Activated CD4-positive, alpha-beta T cell treated with anti-CD3 and anti-CD28 coated beads for 36 hours (primary cell): ENCODE measurements at regions not wholly inside any gene's neighbourhood (a gene's known extent, or its start where the extent isn't known, plus 50 kb on each side); places are given as distances from the start of the nearest gene placed in this dataset.
A peak's percentile ranks its signal among the peaks of the same experiment; 100 is the strongest.
"Not testable (repeated sequence)": the region's sequence is repeated elsewhere in the genome, so short reads cannot be mapped to it uniquely, and the experiment has no call there.

Source experiments
- ATAC-seq: fragments of 200-7000 bp; cut with Tn5 transposase; one replicate; pipeline ENCODE4 v1.10.0; 2021; ENCODE audit warnings: mild to moderate bottlenecking, moderate library complexity
- CTCF ChIA-PET: fragments of 350-600 bp; sonication (Branson Sonifier 250); formaldehyde crosslinking; loops from one replicate; lab custom pipeline; 2021; ENCODE audit warnings: antibody characterized with exemption; lab: Charles Lee
- POLR2A ChIA-PET: fragments of 350-600 bp; sonication (Branson Sonifier 250); formaldehyde crosslinking; loops from one replicate; lab custom pipeline; 2021; ENCODE audit warnings: antibody characterized with exemption, inconsistent platforms; lab: Charles Lee
- DNase-seq: peaks from one replicate; pipeline ENCODE4 v3.0.0-alpha.2; 2020
- H3K27ac Mint-ChIP-seq: one replicate; pipeline ENCODE4 v1.8.0; 2021; ENCODE audit warnings: mixed read lengths
- H3K27me3 Mint-ChIP-seq: one replicate; pipeline ENCODE4 v1.8.0; 2021; ENCODE audit warnings: mixed read lengths
- H3K36me3 Mint-ChIP-seq: one replicate; pipeline ENCODE4 v1.8.0; 2021; ENCODE audit warnings: low read depth, mixed read lengths
- H3K4me1 Mint-ChIP-seq: one replicate; pipeline ENCODE4 v1.8.0; 2021; ENCODE audit warnings: mixed read lengths
- H3K4me3 Mint-ChIP-seq: one replicate; pipeline ENCODE4 v1.8.0; 2021; ENCODE audit warnings: mild to moderate bottlenecking, moderate library complexity, mixed read lengths
- H3K9me3 Mint-ChIP-seq: one replicate; pipeline ENCODE4 v1.8.0; 2021; ENCODE audit warnings: low read depth, mixed read lengths
- intact Hi-C, 2 experiments: fragments of 100-400 bp; cut with DNase I in 1 of 2; cut with micrococcal nuclease in 1 of 2; formaldehyde crosslinking; loops; one replicate each; pipeline versions ENCODE4 v1.14.2 to v1.15.1; 2022 to 2024; cut with DNase I, micrococcal nuclease

GRCh38 chr18:2223849-2224248 lies 347.5 kb downstream of the METTL4 start:
- CTCF ChIA-PET = interaction anchor here (0.6 to 1.3 kb wide), 7 partner anchors 15 to 1468 kb away, joined by 3 to 4 read pairs (median 3); no protein-coding TSS in a partner anchor
- H3K4me3 Mint-ChIP-seq = no peak overlapping the region
- H3K27me3 Mint-ChIP-seq = no peaks in the 10 kb centered on the region
- H3K27ac Mint-ChIP-seq = no peak overlapping the region
- no peak for ATAC-seq
- POLR2A ChIA-PET = no interaction called here
- H3K9me3 Mint-ChIP-seq = no peaks in the 10 kb centered on the region
- peak; percentile 22 for DNase-seq
- intact Hi-C loops = loop anchor here in 1 of 2 experiments (5.0 kb wide), 1 partner anchor 637 kb away; no protein-coding TSS in a partner anchor
- no peaks in the 10 kb centered on the region for H3K4me1 Mint-ChIP-seq
- H3K36me3 Mint-ChIP-seq = no peaks in the 10 kb centered on the region

- ATAC-seq (no peak), DNase-seq (no peak)
- Mint-ChIP-seq H3K9me3 (no peaks in the 10 kb centered on the region), H3K27ac (no peak overlapping the region), H3K4me3 (no peak overlapping the region), H3K27me3 (peaks cover 5% of the 10 kb centered on the region), H3K4me1 (no peaks in the 10 kb centered on the region), H3K36me3 (no peaks in the 10 kb centered on the region)
- intact Hi-C loops = no loop called here
- POLR2A ChIA-PET = no interaction called here
- CTCF ChIA-PET = no interaction called here
Measured at GRCh38 chr18:2236232-2236631, 335.1 kb downstream of the METTL4 start.

GRCh38 chr18:2237706-2238105 lies 333.6 kb downstream of the METTL4 start:
- no peak overlapping the region for H3K4me3 Mint-ChIP-seq

GRCh38 chr18:2240311-2240705 lies 331.0 kb downstream of the METTL4 start:
- no peaks in the 10 kb centered on the region for H3K4me1 Mint-ChIP-seq

More at GRCh38 chr18:2237706-2238105, 333.6 kb downstream of the METTL4 start:
- CTCF ChIA-PET = no interaction called here
- peaks cover 5% of the 10 kb centered on the region for H3K27me3 Mint-ChIP-seq
- no peaks in the 10 kb centered on the region for H3K36me3 Mint-ChIP-seq
- POLR2A ChIA-PET = no interaction called here
- intact Hi-C loops = no loop called here
- DNase-seq (no peak), ATAC-seq (no peak)
- H3K9me3 Mint-ChIP-seq = no peaks in the 10 kb centered on the region
- H3K4me1 Mint-ChIP-seq = no peaks in the 10 kb centered on the region
- no peak overlapping the region for H3K27ac Mint-ChIP-seq

GRCh38 chr18:2244641-2245040 lies 326.7 kb downstream of the METTL4 start:
- CTCF ChIA-PET = no interaction called here
- DNase-seq = no peak
- H3K27me3 Mint-ChIP-seq = peaks cover 5% of the 10 kb centered on the region
- no peak overlapping the region for H3K4me3 Mint-ChIP-seq
- intact Hi-C loops = no loop called here
- ATAC-seq = no peak
- no peaks in the 10 kb centered on the region for H3K4me1 Mint-ChIP-seq
- H3K9me3 Mint-ChIP-seq = no peaks in the 10 kb centered on the region
- no peak overlapping the region for H3K27ac Mint-ChIP-seq
- POLR2A ChIA-PET = no interaction called here
- H3K36me3 Mint-ChIP-seq = no peaks in the 10 kb centered on the region

More at GRCh38 chr18:2240311-2240705, 331.0 kb downstream of the METTL4 start:
- Mint-ChIP-seq H3K36me3 (no peaks in the 10 kb centered on the region), H3K27ac (no peak overlapping the region), H3K4me3 (no peak overlapping the region), H3K9me3 (no peaks in the 10 kb centered on the region), H3K27me3 (peaks cover 3% of the 10 kb centered on the region)
- ATAC-seq (no peak), DNase-seq (no peak)
- CTCF ChIA-PET = interaction anchor here (0.6 to 2.1 kb wide), 2 partner anchors 16 to 136 kb away, joined by 3 to 9 read pairs; no protein-coding TSS in a partner anchor
- POLR2A ChIA-PET = no interaction called here
- intact Hi-C loops = no loop called here

- DNase-seq, CTCF ChIA-PET, H3K27me3 Mint-ChIP-seq, H3K4me3 Mint-ChIP-seq, H3K27ac Mint-ChIP-seq, ATAC-seq, POLR2A ChIA-PET, intact Hi-C loops, H3K9me3 Mint-ChIP-seq, H3K4me1 Mint-ChIP-seq, H3K36me3 Mint-ChIP-seq: not testable (repeated sequence)
Measured at GRCh38 chr18:2247101-2247500, 324.2 kb downstream of the METTL4 start.

GRCh38 chr18:2254977-2255376 lies 316.3 kb downstream of the METTL4 start:
- POLR2A ChIA-PET = no interaction called here
- CTCF ChIA-PET = no interaction called here
- DNase-seq (no peak), ATAC-seq (no peak)
- Mint-ChIP-seq H3K27ac (no peak overlapping the region), H3K9me3 (no peaks in the 10 kb centered on the region), H3K36me3 (no peaks in the 10 kb centered on the region), H3K4me3 (no peak overlapping the region), H3K4me1 (no peaks in the 10 kb centered on the region), H3K27me3 (no peaks in the 10 kb centered on the region)
- intact Hi-C loops = no loop called here

GRCh38 chr18:2256577-2256976 lies 314.7 kb downstream of the METTL4 start:
- H3K9me3 Mint-ChIP-seq = no peaks in the 10 kb centered on the region
- H3K27me3 Mint-ChIP-seq = no peaks in the 10 kb centered on the region
- ChIA-PET CTCF (no interaction called here), POLR2A (no interaction called here)
- H3K36me3 Mint-ChIP-seq = no peaks in the 10 kb centered on the region
- no peaks in the 10 kb centered on the region for H3K4me1 Mint-ChIP-seq
- ATAC-seq = no peak
- DNase-seq = no peak
- H3K4me3 Mint-ChIP-seq = no peak overlapping the region
- intact Hi-C loops = no loop called here
- no peak overlapping the region for H3K27ac Mint-ChIP-seq

- Mint-ChIP-seq H3K27ac (no peak overlapping the region), H3K27me3 (peaks cover 2% of the 10 kb centered on the region), H3K4me3 (no peak overlapping the region), H3K36me3 (no peaks in the 10 kb centered on the region), H3K9me3 (no peaks in the 10 kb centered on the region), H3K4me1 (no peaks in the 10 kb centered on the region)
- CTCF ChIA-PET = no interaction called here
- no peak for ATAC-seq
- intact Hi-C loops = no loop called here
- POLR2A ChIA-PET = no interaction called here
- DNase-seq = no peak
Measured at GRCh38 chr18:2258954-2259353, 312.4 kb downstream of the METTL4 start.

- no peak for DNase-seq
Measured at GRCh38 chr18:2263303-2263890, 307.9 kb downstream of the METTL4 start.

GRCh38 chr18:2274613-2275012 lies 296.7 kb downstream of the METTL4 start:
- H3K27ac Mint-ChIP-seq = no peak overlapping the region
- H3K27me3 Mint-ChIP-seq = peaks cover 8% of the 10 kb centered on the region
- H3K9me3 Mint-ChIP-seq = no peaks in the 10 kb centered on the region
- no peaks in the 10 kb centered on the region for H3K36me3 Mint-ChIP-seq
- intact Hi-C loops = no loop called here
- no peak for DNase-seq
- CTCF ChIA-PET = no interaction called here
- no peak overlapping the region for H3K4me3 Mint-ChIP-seq
- POLR2A ChIA-PET = no interaction called here
- H3K4me1 Mint-ChIP-seq = no peaks in the 10 kb centered on the region
- no peak for ATAC-seq

More at GRCh38 chr18:2263303-2263890, 307.9 kb downstream of the METTL4 start:
- no peaks in the 10 kb centered on the region for H3K36me3 Mint-ChIP-seq
- POLR2A ChIA-PET = no interaction called here
- H3K27me3 Mint-ChIP-seq = peaks cover 7% of the 10 kb centered on the region
- ATAC-seq = no peak
- no peaks in the 10 kb centered on the region for H3K4me1 Mint-ChIP-seq
- H3K27ac Mint-ChIP-seq = no peak overlapping the region
- intact Hi-C loops = no loop called here
- CTCF ChIA-PET = no interaction called here
- no peak overlapping the region for H3K4me3 Mint-ChIP-seq
- H3K9me3 Mint-ChIP-seq = no peaks in the 10 kb centered on the region

- H3K27me3 Mint-ChIP-seq = no peaks in the 10 kb centered on the region
- H3K9me3 Mint-ChIP-seq = no peaks in the 10 kb centered on the region
- ChIA-PET CTCF (interaction anchor here (1.1 kb wide), 1 partner anchor 261 kb away, joined by 3 read pairs; no protein-coding TSS in a partner anchor), POLR2A (no interaction called here)
- ATAC-seq = no peak
- intact Hi-C loops = no loop called here
- no peak overlapping the region for H3K4me3 Mint-ChIP-seq
- H3K36me3 Mint-ChIP-seq = no peaks in the 10 kb centered on the region
- no peak overlapping the region for H3K27ac Mint-ChIP-seq
- no peaks in the 10 kb centered on the region for H3K4me1 Mint-ChIP-seq
- no peak for DNase-seq
Measured at GRCh38 chr18:2281086-2281485, 290.2 kb downstream of the METTL4 start.
